Calu3 (cell line): ENCODE measurements at regions not wholly inside any gene's neighbourhood (a gene's known extent, or its start where the extent isn't known, plus 50 kb on each side); places are given as distances from the start of the nearest gene placed in this dataset.

Experiments used
- BruUV-seq: library from RNA; stranded (reverse); fragments of 400-500 nt; replicated peaks from 2 replicates; lab custom pipeline; 2021; lab: Mats Ljungman, UMichigan
- CTCF ChIA-PET: fragments of 300-600 bp; sonication (Branson Sonifier 250); formaldehyde crosslinking; loops from one replicate; lab custom pipeline; 2022; ENCODE audit warnings: antibody characterized with exemption; lab: Charles Lee
- DNase-seq: peaks from one replicate; pipeline ENCODE4 v3.0.0; 2022
- H3K27ac Mint-ChIP-seq: one replicate; pipeline ENCODE4 v1.8.0; 2022; ENCODE audit warnings: mixed read lengths; ENCODE audit not compliant: unreplicated experiment
- H3K27me3 Mint-ChIP-seq: one replicate; pipeline ENCODE4 v1.8.0; 2022; ENCODE audit warnings: mixed read lengths; ENCODE audit not compliant: unreplicated experiment
- H3K36me3 Mint-ChIP-seq: one replicate; pipeline ENCODE4 v1.8.0; 2022; ENCODE audit warnings: mild to moderate bottlenecking, moderate library complexity, mixed read lengths; ENCODE audit not compliant: insufficient read depth, unreplicated experiment
- H3K4me1 Mint-ChIP-seq: one replicate; pipeline ENCODE4 v1.8.0; 2022; ENCODE audit warnings: mild to moderate bottlenecking, low read depth, mixed read lengths; ENCODE audit not compliant: unreplicated experiment
- H3K4me3 Mint-ChIP-seq: one replicate; pipeline ENCODE4 v1.8.0; 2022; ENCODE audit warnings: mild to moderate bottlenecking, low read depth, moderate library complexity, mixed read lengths; ENCODE audit not compliant: unreplicated experiment
- H3K9me3 Mint-ChIP-seq: one replicate; pipeline ENCODE4 v1.8.0; 2022; ENCODE audit warnings: low read depth, mixed read lengths; ENCODE audit not compliant: unreplicated experiment
- intact Hi-C: fragments of 100-400 bp; cut with micrococcal nuclease; formaldehyde crosslinking; loops from one replicate; pipeline ENCODE4 v1.10.0; 2022; ENCODE audit not compliant: unreplicated experiment
- TF ChIP-seq, protein P1 (sequence below): fragments of 200-600 bp; IDR thresholded peaks from one replicate; pipeline ENCODE4 v1.8.0; 2022; ENCODE audit warnings: antibody characterized with exemption; ENCODE audit not compliant: unreplicated experiment

DNA sequence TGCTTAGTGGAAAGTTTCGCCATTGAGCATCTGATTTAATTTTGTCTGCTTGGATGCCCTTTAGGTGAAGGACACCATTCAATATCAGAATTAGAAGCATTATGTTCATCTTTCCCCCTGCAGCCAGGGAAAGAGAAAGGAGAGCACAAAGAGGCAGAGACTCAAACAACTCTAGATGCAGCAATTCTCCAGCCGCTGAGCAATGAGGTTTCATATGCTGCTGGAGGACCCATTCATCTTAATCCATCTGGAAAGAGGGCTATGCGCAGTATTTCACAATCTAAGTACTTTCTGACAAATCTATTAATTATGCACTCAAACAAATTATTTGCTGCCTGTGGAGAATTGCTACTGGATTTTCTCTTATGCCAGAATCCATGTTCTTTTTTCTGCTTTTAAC, 527.0 kb upstream of the TUSC1 start:
- Mint-ChIP-seq H3K27me3 (no peaks in the 10 kb centered on the region), H3K36me3 (no peaks in the 10 kb centered on the region), H3K4me1 (no peaks in the 10 kb centered on the region), H3K4me3 (no peak overlapping the region), H3K27ac (no peak overlapping the region), H3K9me3 (no peaks in the 10 kb centered on the region)
- CTCF ChIA-PET, result no interaction called here
- BruUV-seq, result no TSS peak
- TF ChIP-seq, protein P1, sequence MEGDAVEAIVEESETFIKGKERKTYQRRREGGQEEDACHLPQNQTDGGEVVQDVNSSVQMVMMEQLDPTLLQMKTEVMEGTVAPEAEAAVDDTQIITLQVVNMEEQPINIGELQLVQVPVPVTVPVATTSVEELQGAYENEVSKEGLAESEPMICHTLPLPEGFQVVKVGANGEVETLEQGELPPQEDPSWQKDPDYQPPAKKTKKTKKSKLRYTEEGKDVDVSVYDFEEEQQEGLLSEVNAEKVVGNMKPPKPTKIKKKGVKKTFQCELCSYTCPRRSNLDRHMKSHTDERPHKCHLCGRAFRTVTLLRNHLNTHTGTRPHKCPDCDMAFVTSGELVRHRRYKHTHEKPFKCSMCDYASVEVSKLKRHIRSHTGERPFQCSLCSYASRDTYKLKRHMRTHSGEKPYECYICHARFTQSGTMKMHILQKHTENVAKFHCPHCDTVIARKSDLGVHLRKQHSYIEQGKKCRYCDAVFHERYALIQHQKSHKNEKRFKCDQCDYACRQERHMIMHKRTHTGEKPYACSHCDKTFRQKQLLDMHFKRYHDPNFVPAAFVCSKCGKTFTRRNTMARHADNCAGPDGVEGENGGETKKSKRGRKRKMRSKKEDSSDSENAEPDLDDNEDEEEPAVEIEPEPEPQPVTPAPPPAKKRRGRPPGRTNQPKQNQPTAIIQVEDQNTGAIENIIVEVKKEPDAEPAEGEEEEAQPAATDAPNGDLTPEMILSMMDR, result no peak
- no peak for DNase-seq
- intact Hi-C loops, result no loop called here

GRCh38 chr9:26193237-26193636, 515.0 kb upstream of the TUSC1 start:
- TF ChIP-seq, protein P1, result no peak
- intact Hi-C loops, result no loop called here
- CTCF ChIA-PET, result no interaction called here
- no peaks in the 10 kb centered on the region for H3K36me3 Mint-ChIP-seq
- no TSS peak for BruUV-seq
- H3K4me1 Mint-ChIP-seq, result no peaks in the 10 kb centered on the region
- H3K9me3 Mint-ChIP-seq, result peaks cover 7% of the 10 kb centered on the region
- H3K4me3 Mint-ChIP-seq, result no peak overlapping the region
- no peak for DNase-seq
- H3K27me3 Mint-ChIP-seq, result no peaks in the 10 kb centered on the region
- H3K27ac Mint-ChIP-seq, result no peak overlapping the region

DNA sequence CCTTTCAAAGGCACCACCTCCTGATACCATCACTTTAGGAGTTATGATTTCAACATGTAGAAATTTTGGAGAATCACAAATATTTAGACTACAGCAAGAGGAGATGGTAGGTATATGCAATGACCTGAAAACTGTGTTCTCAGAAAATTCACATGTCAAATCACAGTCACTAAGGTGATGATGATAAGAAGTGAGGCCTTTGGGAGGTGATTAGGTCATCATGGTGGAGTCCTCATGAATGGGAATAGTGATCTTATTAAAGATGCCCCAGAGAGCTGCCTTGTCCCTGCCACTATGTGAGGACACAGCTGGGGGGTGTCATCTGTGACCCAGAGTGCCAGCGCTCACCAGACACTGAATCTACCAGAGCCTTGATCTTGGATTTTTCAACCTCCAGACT, 513.5 kb upstream of the TUSC1 start:
- BruUV-seq, result no TSS peak
- H3K27ac Mint-ChIP-seq, result no peak overlapping the region
- DNase-seq, result no peak
- H3K4me1 Mint-ChIP-seq, result no peaks in the 10 kb centered on the region
- no peaks in the 10 kb centered on the region for H3K27me3 Mint-ChIP-seq
- TF ChIP-seq, protein P1, result no peak
- H3K9me3 Mint-ChIP-seq, result peaks cover 10% of the 10 kb centered on the region
- H3K4me3 Mint-ChIP-seq, result no peak overlapping the region
- H3K36me3 Mint-ChIP-seq, result no peaks in the 10 kb centered on the region
- CTCF ChIA-PET, result no interaction called here
- intact Hi-C loops, result no loop called here

GRCh38 chr9:26181836-26182235, 503.6 kb upstream of the TUSC1 start:
- TF ChIP-seq, protein P1, result no peak
- no TSS peak for BruUV-seq
- H3K9me3 Mint-ChIP-seq, result peaks cover 7% of the 10 kb centered on the region
- CTCF ChIA-PET, result no interaction called here
- H3K27ac Mint-ChIP-seq, result no peak overlapping the region
- no peaks in the 10 kb centered on the region for H3K27me3 Mint-ChIP-seq
- H3K36me3 Mint-ChIP-seq, result no peaks in the 10 kb centered on the region
- no peaks in the 10 kb centered on the region for H3K4me1 Mint-ChIP-seq
- no peak for DNase-seq
- no peak overlapping the region for H3K4me3 Mint-ChIP-seq
- intact Hi-C loops, result no loop called here
